ENCODE measurements at regions not wholly inside any gene's neighbourhood (a gene's known extent, or its start where the extent isn't known, plus 50 kb on each side); places are given as distances from the start of the nearest gene placed in this dataset.

DNA sequence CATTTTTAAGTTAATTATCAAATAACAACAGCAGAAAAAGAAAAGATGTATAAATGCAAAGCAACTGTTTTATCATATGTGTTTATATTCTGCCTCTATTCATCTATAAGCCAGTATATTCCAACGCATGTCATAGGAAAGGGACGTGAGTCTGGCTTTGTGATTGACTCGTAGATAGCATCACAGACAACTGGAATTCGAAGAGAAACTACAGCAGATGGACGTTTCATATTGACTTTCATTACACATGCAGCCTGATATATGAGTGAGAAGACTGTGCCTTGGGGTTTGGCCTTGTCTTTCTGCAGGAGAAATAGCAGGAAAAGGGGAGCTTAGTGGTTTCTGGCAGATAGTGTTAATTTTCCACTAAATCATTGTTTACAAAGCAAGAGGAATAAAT, 1111.9 kb downstream of the MAT2B start:
- no peak overlapping the region for H3K4me2 ChIP-seq (ENCODE audit: control insufficient read depth, insufficient read depth)
- no peak for TF ChIP-seq YBX1 (IDR thresholded peaks at IDR 0.05)
- no peak for TF ChIP-seq CREM (IDR thresholded peaks at IDR 0.05; ENCODE audit: low read depth)
- TF ChIP-seq, protein P1, sequence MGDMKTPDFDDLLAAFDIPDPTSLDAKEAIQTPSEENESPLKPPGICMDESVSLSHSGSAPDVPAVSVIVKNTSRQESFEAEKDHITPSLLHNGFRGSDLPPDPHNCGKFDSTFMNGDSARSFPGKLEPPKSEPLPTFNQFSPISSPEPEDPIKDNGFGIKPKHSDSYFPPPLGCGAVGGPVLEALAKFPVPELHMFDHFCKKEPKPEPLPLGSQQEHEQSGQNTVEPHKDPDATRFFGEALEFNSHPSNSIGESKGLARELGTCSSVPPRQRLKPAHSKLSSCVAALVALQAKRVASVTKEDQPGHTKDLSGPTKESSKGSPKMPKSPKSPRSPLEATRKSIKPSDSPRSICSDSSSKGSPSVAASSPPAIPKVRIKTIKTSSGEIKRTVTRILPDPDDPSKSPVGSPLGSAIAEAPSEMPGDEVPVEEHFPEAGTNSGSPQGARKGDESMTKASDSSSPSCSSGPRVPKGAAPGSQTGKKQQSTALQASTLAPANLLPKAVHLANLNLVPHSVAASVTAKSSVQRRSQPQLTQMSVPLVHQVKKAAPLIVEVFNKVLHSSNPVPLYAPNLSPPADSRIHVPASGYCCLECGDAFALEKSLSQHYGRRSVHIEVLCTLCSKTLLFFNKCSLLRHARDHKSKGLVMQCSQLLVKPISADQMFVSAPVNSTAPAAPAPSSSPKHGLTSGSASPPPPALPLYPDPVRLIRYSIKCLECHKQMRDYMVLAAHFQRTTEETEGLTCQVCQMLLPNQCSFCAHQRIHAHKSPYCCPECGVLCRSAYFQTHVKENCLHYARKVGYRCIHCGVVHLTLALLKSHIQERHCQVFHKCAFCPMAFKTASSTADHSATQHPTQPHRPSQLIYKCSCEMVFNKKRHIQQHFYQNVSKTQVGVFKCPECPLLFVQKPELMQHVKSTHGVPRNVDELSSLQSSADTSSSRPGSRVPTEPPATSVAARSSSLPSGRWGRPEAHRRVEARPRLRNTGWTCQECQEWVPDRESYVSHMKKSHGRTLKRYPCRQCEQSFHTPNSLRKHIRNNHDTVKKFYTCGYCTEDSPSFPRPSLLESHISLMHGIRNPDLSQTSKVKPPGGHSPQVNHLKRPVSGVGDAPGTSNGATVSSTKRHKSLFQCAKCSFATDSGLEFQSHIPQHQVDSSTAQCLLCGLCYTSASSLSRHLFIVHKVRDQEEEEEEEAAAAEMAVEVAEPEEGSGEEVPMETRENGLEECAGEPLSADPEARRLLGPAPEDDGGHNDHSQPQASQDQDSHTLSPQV (IDR thresholded peaks at IDR 0.05): no peak
- no peak for TF ChIP-seq NR2C1 (IDR thresholded peaks at IDR 0.05)
- TF ChIP-seq ZSCAN29 (IDR thresholded peaks at IDR 0.05): no peak
- no peak for TF ChIP-seq FOXK2 (IDR thresholded peaks at IDR 0.05)
- TF ChIP-seq MYC (IDR thresholded peaks at IDR 0.05; ENCODE audit: insufficient read depth, insufficient read length, insufficient replicate concordance, low read length, severe bottlenecking): no peak
- TF ChIP-seq TCF12 (IDR thresholded peaks at IDR 0.05; ENCODE audit: low read depth, low read length): no peak
- TF ChIP-seq, protein P2, sequence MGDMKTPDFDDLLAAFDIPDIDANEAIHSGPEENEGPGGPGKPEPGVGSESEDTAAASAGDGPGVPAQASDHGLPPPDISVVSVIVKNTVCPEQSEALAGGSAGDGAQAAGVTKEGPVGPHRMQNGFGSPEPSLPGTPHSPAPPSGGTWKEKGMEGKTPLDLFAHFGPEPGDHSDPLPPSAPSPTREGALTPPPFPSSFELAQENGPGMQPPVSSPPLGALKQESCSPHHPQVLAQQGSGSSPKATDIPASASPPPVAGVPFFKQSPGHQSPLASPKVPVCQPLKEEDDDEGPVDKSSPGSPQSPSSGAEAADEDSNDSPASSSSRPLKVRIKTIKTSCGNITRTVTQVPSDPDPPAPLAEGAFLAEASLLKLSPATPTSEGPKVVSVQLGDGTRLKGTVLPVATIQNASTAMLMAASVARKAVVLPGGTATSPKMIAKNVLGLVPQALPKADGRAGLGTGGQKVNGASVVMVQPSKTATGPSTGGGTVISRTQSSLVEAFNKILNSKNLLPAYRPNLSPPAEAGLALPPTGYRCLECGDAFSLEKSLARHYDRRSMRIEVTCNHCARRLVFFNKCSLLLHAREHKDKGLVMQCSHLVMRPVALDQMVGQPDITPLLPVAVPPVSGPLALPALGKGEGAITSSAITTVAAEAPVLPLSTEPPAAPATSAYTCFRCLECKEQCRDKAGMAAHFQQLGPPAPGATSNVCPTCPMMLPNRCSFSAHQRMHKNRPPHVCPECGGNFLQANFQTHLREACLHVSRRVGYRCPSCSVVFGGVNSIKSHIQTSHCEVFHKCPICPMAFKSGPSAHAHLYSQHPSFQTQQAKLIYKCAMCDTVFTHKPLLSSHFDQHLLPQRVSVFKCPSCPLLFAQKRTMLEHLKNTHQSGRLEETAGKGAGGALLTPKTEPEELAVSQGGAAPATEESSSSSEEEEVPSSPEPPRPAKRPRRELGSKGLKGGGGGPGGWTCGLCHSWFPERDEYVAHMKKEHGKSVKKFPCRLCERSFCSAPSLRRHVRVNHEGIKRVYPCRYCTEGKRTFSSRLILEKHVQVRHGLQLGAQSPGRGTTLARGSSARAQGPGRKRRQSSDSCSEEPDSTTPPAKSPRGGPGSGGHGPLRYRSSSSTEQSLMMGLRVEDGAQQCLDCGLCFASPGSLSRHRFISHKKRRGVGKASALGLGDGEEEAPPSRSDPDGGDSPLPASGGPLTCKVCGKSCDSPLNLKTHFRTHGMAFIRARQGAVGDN (IDR thresholded peaks at IDR 0.05): no peak
- in situ Hi-C loops (cut with MboI) (no loop called here), intact Hi-C loops (cut with micrococcal nuclease; ENCODE audit: unreplicated experiment) (no loop called here)
- H3K4me1 ChIP-seq (ENCODE audit: control insufficient read depth, insufficient read depth, low read length): no peaks in the 10 kb centered on the region
- H2AFZ ChIP-seq (ENCODE audit: control insufficient read depth, low read depth, low read length): no peak overlapping the region
- no peaks in the 10 kb centered on the region for H3K79me2 ChIP-seq (ENCODE audit: control insufficient read depth, insufficient read depth, low read length)
- WGBS (ENCODE audit: insufficient coverage, insufficient replicate concordance, low lambda C conversion rate, missing lambda C conversion rate): 7% methylated on average over 5 of the region's 5 CpGs
- no peak for FAIRE-seq
- ChIA-PET CTCF (interaction anchor here (1.0 kb wide), 1 partner anchor 12 kb away, joined by 4 read pairs; no protein-coding TSS in a partner anchor), SMC1A (ENCODE audit: uncharacterized antibody, unreplicated experiment) (interaction anchor here (0.8 to 1.9 kb wide), 3 partner anchors 12 to 120 kb away, joined by 3 to 7 read pairs (median 3); no protein-coding TSS in a partner anchor), POLR2A (no interaction called here), RAD21 (ENCODE audit: unreplicated experiment) (no interaction called here)
- no peak overlapping the region for H3K9ac ChIP-seq (ENCODE audit: control insufficient read depth, insufficient read depth, low read length)
- H3K27ac ChIP-seq (ENCODE audit: control insufficient read depth, insufficient read depth): no peak overlapping the region
- H3K27me3 ChIP-seq (replicated peaks in 1 of 2; ENCODE audit: control insufficient read depth in 2 of 2, insufficient read depth in 2 of 2, low read length in 1 of 2): no peaks in the 10 kb centered on the region
- no peak for ATAC-seq
- H3K4me3 ChIP-seq: no peak overlapping the region
- H3K9me3 ChIP-seq (replicated peaks; ENCODE audit: control insufficient read depth, insufficient read depth, low read length): no peaks in the 10 kb centered on the region
- H4K20me1 ChIP-seq (ENCODE audit: control insufficient read depth, insufficient read depth): no peaks in the 10 kb centered on the region
- H3K36me3 ChIP-seq (ENCODE audit: control insufficient read depth in 2 of 2, insufficient read depth in 2 of 2, low read length in 1 of 2): no peaks in the 10 kb centered on the region
- no TSS peak for BruUV-seq (replicated peaks)
- DNase-seq (ENCODE audit: low read depth, low spot score): no peak

Measured in GM12878 (cell line).